Fibroblast of skin of right biceps (primary cell): ENCODE measurements at regions not wholly inside any gene's neighbourhood (a gene's known extent, or its start where the extent isn't known, plus 50 kb on each side); places are given as distances from the start of the nearest gene placed in this dataset.

Experiments used
- DNase-seq: peaks from one replicate; pipeline ENCODE4 v3.0.0-alpha.2; 2013

DNA sequence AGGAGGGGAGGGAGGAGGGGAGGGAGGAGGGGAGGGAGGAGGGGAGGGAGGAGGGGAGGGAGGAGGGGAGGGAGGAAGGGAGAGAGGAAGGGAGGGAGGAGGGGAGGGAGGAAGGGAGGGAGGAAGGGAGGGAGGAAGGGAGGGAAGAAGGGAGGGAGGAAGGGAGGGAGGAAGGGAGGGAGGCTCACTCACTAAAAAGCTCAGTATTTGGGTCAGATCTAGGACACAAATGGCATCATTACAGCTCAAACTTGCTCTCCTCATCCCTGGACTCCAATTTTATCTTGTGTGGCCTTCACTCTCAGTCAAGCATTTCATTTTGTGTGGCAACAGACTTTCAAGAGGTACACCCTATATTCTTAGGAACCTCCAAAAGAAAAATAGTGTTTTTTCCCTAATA is 435.4 kb downstream of the IRS1 start:
- DNase-seq, result no peak

DNA sequence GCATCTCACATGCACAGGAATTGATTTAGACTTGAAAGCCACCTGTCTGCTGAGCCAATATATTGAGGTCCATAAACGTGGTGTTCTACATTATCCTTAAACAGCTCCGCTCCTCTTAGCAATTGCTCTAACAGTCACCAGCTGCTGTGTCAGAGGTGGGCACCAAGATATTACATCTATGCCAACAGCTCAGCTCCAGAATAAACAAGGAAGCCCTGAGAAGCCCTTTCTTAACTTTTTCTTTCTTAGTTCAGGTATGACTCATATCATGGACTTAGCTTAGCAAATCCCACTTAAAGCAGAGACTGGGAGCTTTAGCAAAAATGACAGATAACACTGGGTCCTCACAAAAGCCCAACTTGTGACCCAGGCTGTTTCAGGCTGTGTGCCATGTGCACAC is 436.6 kb downstream of the IRS1 start:
- DNase-seq, result peak; percentile 11

DNA sequence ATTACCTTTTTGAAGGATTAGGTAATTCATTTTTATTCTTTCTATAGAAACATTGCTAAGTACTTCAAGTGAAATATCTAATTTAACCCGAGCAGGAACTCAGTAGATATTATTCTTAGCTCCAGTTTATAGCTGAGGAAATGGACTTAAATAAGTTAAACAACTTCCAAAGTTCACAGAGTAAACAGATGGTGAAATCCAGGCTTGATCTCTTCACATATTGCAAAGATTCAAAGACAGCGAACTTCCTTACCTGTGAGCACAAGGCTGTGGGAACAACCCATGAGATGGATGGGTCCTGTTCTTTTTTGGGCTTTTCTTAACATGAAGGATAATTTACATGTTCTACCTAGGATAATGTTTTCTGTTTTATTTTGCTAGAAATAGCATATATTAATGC is 439.0 kb downstream of the IRS1 start:
- DNase-seq, result no peak

DNA sequence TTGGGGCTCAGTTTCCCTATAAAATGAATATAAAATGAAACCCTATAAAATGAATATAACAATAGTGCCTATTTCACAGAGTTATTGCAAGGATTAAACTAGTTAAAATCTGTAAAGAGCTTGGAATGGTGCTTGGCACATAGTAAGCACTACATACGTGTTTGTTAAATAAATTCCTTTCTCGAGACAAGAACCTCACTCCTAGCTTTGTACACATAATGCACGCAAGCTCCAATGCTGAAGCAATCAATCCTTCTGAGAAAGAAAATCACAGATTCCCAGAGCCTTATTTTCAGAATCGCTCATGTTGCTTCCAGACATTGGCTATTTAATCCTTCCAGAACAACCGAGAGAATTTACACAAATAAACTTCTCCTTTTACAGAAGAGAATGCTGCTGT is 440.9 kb downstream of the IRS1 start:
- DNase-seq, result no peak

DNA sequence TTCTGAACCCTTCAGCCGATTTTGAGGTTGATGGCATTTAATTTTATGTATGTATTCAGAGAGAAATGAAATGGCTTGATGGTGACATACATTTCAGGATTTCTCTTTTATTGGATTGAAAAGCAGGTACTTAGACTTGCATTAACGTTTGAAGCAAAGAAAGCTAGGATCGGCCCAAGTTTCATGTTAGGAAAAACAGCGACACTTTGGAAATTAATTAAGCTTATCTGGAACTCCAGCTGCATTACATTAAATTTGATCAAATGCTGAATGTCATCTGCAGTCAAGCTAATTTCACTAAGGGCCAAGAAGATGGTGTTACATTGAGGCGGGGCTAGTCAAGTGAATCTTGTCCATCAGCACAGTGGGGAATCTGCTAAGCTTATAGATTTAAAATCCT is 441.8 kb downstream of the IRS1 start:
- no peak for DNase-seq

DNA sequence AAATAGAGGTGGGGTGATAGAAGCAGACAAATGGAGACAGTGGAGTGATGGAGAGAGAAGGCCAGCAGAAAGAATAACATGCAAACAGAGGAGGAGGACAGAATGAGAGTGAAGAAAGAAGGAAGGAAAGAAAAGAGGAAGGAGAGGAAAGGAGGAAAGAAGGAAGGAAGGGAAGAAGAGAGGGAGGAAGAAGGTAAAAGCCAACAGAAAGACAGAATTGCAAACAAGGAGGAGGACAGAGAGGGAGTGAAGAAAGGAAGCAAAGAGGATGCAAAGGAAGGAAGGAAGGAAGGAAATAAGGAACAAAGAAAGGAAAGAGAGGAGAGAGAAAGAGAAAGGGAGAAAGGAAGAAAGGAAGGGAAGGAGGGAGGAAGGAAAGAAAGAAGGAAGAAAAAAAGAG is 444.0 kb downstream of the IRS1 start:
- DNase-seq, result no peak

DNA sequence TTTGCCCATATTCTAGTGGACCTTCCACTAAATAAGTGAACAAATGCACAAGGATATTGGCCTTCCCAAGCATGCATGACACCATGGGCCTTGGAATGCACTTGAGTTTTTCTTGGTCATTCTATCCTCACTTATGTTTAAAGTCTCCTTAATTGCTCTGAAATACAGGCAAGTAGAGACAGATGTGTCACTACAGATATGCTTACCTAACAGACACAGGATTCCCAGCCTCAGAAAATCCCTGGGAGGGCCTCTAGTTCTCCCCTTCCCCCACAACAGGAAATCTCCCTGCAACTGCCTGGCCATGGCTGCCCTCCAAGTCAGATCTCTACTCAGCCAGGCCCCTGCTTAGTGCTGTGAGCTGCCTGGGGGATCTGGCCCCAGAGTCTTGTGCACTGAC is 445.2 kb downstream of the IRS1 start:
- DNase-seq, result peak; percentile 72

DNA sequence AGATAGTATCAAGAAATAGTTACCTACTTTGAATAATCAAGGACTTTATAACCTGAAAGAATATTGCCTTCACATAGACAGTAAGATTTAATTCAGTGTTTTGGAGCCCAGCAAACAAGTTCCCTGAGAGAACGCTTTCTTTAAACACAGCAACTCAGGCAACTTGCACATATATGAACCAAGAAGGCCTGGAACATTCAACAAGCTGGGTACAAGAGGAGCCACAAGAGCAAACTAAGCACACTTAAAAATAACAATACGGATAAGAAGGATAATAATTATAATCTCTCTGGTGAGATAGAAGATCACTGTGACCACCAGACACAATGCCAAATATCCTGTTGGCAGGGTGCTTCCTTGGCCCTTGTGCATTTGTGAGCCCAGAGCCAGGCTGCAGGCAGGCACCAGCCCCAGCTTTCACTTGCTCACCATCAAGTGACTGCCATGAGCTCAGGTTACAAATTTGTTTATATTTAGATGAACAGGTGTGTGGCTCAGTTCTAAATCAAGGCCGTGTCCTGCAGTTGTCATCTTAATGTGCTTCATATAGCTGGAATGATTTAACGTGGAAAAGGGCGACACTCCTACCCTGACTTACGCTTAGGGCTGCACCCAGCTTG is 446.6 kb downstream of the IRS1 start:
- DNase-seq, result no peak

DNA sequence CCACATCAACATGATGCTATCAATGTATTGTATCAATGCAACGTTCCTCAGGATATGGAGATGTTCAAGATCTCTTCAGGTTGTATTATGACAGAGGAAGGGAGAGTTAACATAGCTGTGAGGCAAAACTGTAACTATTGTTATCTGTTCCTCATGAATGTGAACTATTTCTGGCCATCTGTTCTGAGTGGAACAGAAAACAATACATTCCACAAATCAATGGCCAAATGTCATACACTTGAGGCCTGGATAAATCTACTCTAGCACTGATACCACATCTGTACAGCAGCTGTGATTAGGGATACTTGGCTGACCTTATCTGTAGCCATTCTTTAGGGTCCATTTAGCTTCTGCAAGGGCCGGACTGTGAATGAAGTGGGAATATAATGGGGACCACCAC is 447.9 kb downstream of the IRS1 start:
- DNase-seq, result no peak

DNA sequence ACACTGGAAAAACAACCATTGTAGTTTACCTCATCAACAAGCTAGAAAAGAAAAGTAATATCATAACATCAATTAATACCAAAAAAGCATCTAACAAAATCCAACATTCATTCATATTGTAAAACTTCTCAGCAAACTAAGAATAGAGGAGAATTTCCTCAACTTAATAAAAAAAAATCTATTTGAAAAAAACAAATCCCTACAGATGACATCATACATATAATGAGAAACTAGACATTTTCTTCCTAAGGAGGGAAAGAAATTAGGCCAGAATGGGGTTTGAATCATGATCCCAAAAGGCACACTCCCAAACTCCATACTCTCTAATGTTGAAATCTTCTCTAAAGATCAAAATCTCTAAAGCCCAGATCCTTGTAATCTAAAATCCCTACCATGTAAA is 460.0 kb downstream of the IRS1 start:
- DNase-seq, result no peak

DNA sequence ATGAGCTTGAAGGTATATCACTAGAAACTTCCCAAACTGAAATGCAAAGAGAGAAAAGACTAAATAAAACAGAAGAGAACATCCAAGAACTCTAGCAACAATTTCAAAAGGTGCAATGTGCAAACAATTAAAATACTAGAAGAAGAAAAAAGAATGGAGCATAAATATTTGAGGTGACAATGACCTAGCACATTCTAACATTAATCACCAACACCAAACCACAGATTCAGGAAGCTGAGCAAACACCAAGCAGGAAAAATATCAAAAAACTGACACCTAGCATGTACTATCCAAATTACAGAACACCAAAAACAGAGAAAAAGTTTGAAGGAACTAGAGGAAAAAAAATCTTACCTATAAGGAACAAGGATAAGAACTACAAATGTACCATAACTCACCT is 460.8 kb downstream of the IRS1 start:
- peak; percentile 18 for DNase-seq

DNA sequence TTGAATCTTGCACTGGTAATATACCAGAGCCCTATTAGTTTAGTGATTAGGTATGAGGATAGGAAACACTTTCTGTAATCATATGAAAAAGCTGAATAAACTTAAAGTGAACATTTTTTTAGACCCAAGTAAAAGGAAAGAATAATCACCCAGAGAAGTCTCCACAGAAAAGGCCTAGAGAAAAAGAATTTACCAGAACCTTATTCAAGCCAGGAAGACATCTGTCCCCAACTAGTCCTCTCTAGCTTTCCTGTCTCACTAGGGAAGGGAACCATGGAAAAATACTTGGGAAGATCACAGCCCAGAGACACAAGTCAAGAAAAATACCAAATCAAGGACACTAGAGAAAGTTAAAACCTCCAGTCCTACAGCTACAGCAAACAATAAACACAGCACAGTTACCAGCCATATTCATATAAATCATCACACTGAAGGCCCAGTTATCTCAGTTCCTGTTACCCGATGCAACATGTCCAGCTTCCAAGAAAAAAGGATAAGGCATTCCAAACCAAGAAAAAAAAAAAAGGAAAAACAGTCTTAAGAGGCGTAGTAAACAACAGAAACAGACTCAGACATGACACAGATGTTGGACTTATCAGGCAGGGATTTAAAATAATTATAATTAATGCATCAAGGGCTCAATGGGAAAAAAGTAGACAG is 461.5 kb downstream of the IRS1 start:
- no peak for DNase-seq

DNA sequence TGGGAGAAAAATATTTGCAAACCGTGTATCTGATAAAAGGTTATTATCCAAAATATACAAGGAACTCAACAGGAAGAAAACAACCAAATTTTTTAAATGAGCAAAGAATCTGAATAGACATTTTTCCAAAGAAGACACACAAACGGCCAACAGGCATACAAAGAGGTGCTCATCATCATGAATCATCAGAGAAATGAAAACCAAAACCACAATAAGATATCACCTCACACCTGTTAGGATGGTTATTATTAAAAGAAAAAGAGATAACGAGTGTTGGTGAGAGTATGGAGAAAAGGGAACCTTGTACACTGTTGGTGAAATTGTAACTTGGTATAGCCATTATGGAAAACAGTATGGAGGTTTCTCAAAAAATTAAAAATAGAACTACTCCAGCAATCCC is 463.3 kb downstream of the IRS1 start:
- DNase-seq, result no peak

DNA sequence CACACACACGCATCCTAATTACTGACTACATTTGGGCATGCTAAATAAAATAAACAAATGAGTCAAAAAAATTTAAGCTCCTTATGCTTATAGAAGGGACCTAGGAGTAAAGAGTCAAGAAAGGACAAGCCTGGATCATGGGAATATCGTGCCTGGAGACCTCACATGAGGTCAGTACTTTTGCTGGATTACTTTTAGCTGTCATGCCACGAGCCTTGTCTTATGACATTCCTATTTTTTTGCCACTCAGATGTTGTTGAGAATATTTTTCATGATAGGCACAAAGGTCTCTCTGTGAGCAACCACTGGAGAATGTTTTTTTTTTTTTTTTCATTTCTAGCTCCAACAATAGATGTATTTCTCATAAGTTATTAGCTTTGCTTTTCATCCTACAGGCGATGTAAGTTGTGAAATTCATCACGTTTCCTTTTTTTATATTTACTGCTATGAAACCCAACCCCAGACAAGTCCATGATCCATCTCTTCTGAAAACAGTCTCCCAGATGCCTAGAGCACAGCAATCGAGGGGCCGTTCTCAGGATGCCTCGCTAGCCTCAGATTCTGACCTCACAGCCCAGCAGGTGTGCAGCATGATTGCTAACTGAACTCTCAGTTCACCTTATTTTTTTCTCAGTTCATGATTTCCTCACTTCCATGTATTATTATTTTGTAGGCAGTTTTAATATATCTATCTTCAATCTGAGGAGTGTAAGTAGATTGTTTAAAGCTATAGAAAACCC is 464.5 kb downstream of the IRS1 start:
- peak; percentile 20 for DNase-seq

DNA sequence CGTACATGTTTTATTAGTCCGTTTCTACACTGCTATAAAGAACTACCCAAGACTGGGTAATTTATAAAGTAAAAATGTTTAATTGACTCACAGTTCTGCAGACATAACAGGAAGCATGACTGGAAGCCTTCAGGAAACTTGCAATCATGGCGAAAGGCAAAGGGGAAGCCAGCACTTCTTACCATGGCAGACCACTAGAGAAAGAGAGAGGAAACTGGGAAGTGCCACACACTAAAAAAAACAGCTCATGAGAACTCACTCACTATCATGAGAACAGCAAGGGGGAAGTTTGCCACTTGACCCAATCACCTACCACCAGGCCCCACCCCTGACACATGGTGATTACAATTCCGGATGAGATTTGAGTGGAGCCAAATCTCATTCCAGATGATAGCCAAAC is 466.2 kb downstream of the IRS1 start:
- no peak for DNase-seq

DNA sequence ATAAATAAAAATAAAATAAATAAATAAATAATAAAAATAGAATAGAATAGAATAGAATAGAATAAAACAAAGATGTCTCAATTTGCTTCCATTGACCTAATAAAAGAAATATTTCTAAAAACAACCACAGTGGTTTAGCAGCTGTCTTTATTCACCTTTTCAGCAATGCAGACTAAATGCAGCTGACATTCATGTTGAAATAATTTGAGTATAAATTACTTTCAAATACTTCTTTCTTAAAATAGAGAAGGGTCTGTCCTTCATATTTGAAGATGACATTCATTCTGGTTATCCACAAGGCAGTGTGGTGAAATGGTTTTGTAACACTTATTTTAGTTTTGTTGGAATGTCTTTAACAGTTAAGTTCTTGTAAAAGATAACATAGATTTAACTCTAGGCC is 469.4 kb downstream of the IRS1 start:
- peak; percentile 14 for DNase-seq

DNA sequence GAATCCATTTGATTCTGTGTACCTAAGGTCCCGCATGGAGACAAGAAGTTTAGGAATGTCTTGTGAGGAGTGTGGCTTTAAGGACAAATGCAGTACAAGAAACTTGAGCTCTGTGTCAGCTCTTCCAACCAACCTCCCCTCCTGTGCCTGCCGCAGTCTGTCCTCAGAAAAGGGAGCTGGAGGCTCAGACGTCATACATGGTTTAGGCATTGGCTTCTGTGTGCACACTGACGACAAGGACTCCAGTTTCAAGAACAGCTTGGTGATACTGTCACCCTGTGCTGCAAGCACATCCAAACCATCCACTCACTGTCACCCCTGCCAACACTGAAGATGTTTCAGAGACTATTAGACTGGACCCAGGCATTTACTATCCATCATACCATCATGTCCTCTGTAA is 470.4 kb downstream of the IRS1 start:
- DNase-seq, result no peak

DNA sequence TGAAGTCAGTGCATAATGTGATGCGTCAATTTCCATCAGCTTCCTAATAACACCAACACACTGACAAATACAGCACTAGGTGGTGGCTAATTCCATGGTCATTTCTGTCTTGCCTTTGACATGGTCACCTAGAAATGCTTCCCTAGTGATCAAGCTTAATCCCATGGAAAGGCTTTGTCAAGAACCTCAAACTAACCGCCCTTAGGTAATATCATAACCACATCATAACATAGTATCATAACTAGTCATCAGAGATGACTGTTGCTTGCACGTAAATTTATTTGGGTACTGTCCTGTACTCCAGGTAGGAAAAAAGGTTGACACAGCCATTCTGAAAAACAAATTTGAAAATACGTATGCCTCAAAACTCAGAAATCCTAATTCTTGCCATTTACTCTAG is 471.8 kb downstream of the IRS1 start:
- no peak for DNase-seq

DNA sequence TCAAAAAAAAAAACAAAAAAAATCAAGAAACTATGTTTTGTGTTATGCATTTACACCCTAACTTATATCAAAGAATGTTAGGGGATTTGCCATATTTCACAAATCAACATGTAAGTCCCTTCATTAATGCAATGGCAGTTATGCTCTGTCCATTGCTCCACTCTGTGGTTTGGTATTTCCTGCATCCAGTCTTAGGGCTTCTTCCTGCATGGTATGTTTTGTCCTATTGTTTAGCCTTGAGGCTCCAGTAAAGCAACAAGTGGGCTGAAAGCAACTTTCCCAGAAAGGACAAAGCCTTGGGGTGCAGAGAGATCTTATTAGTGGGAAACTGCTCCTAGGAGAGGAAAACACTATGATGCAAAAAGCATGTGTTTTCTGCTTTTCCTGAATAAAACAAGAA is 474.1 kb downstream of the IRS1 start:
- no peak for DNase-seq

DNA sequence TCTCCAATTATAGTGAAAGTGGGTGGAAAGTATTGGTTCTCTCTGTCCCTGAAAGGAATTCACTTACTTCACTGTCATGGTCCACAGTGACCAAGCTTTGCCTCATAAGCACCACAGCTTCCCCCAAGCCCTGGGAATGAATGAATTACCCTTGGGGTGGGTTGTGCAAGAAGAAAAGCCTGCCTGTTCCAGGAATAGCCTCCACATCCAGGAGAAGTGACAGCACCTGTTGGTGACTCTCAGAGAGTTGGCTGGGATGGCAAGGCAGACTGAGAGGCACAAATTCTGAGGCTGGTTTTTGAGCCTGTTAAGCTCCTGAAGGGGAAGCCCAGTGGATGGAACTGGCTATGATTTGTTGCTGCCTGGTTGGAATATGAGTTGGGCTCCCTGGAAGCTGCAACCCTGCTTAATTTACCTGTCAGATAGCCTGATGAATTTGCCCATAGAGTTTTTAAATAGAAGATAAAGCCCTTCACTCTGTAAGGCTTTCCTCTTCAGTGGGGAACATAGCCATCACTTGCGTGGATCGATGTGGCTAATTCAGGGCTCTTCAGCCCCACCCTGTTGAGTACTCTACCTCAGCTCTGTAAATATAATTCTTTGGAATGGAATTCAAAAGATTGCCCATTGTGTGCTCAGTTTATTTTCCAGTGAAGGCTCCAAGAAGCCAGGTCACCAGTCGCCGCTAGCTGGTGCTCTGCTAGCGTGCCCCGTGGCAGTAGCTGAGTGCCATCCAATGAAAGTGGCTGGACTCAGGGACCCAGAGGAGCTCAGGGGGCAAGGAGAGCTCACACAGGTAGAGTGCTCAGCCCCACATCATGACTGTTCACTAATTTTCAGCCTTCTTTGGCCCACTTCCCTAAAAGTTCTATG is 479.3 kb downstream of the IRS1 start:
- DNase-seq, result no peak

DNA sequence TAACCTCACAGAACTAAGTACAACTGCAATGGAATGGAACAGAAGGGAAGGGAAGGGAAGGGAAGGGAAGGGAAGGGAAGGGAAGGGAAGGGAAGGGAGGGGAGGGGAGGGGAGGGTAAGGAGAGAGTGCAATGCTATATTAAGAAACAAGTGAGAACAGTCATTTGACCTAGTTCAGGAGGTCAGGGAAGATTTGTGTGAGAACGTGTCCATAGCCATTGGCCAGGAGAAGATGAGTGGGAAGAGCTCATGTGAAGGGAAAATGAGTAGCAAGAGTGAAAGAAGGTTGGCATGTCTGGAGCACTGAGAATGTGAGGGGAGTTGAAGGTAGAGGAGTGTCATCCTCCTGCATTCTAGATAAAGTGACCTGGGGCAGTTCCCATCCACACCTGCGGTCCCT is 481.6 kb downstream of the IRS1 start:
- DNase-seq, result no peak

DNA sequence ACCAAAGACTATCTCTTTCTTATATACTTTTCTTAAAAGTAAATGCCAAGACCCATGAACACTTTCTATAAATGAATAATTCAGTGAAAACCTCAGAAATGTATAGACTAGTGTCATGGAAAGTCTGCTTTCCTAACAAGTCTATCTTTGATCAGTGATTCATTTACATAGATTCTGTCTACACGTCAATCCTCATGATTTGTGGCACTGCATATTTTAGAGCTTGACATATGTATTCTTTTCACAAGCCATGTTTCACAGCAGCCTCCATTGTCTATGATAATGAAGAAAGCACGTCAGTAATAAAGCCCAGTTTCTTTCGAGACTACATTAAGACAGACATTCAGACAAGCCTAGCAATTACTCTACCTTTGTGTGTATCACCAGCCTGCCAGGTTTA is 486.6 kb downstream of the IRS1 start:
- peak; percentile 15 for DNase-seq

DNA sequence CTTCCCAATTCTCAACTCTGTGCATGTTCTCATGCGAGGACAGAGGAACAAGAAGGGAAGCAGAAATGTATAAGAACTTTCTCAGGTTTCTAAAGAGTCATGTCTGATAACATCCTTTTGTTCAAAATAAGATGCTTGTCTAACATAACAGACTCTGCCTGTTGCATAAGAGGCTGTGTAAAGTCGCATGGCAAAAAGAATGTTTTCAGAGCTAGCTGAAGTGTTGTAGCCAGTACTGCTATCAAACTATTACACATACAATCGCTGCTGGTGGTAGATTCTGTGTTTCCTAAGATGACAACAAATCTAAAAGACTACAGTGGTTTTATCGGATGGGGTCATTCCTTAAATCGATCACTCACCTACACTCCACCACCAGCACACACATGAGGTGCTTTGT is 487.5 kb downstream of the IRS1 start:
- no peak for DNase-seq

DNA sequence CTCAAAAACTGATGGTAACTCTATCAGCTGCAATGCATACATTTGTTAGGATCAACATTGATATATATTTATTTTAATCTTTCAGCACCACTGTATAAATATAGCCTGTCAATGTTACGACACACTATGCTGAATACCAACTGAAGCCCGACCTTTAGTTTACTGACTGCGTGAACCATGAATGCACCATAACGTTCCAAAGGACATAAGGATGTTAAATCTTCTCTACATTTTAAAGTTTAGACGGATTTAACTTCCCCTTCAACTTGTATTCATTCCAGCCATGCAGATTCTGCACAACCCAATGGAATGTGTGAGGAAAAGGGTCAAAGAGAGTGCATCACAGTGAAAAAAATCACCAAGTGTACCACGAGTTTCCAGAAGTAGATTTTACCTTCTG is 489.5 kb downstream of the IRS1 start:
- peak; percentile 71 for DNase-seq
